ENCODE measurements at regions not wholly inside any gene's neighbourhood (a gene's known extent, or its start where the extent isn't known, plus 50 kb on each side); places are given as distances from the start of the nearest gene placed in this dataset.

- Histone ChIP-seq H3K27me3 (replicated peaks in 1 of 2; ENCODE audit: control insufficient read depth in 2 of 2, insufficient read depth in 2 of 2, low read length in 1 of 2) (no peaks in the 10 kb centered on the region), H3K36me3 (ENCODE audit: control insufficient read depth in 2 of 2, insufficient read depth in 2 of 2, low read length in 1 of 2) (no peaks in the 10 kb centered on the region), H3K4me1 (ENCODE audit: control insufficient read depth, insufficient read depth, low read length) (no peaks in the 10 kb centered on the region), H3K27ac (ENCODE audit: control insufficient read depth, insufficient read depth) (no peak overlapping the region), H2AFZ (ENCODE audit: control insufficient read depth, low read depth, low read length) (peak overlapping the region; percentile 55), H3K9ac (ENCODE audit: control insufficient read depth, insufficient read depth, low read length) (no peak overlapping the region), H3K4me2 (ENCODE audit: control insufficient read depth, insufficient read depth) (no peak overlapping the region), H3K79me2 (ENCODE audit: control insufficient read depth, insufficient read depth, low read length) (no peaks in the 10 kb centered on the region), H3K4me3 (no peak overlapping the region), H4K20me1 (ENCODE audit: control insufficient read depth, insufficient read depth) (no peaks in the 10 kb centered on the region), H3K9me3 (replicated peaks; ENCODE audit: control insufficient read depth, insufficient read depth, low read length) (no peaks in the 10 kb centered on the region)
- intact Hi-C loops (cut with micrococcal nuclease; ENCODE audit: unreplicated experiment), result no loop called here
- ChIA-PET POLR2A (no interaction called here), RAD21 (ENCODE audit: unreplicated experiment) (no interaction called here), CTCF (no interaction called here), SMC1A (ENCODE audit: uncharacterized antibody, unreplicated experiment) (interaction anchor here (0.8 kb wide), 1 partner anchor 43 kb away, joined by 3 read pairs; no protein-coding TSS in a partner anchor)
- in situ Hi-C loops (cut with MboI), result no loop called here
- no TSS peak for BruUV-seq (replicated peaks)
- TF ChIP-seq SP1 (IDR thresholded peaks at IDR 0.05; ENCODE audit: low read depth, low read length), result no peak
- no peak for TF ChIP-seq WRNIP1 (IDR thresholded peaks at IDR 0.05; ENCODE audit: borderline replicate concordance, low read depth, low read length)
- no peak for TF ChIP-seq NRF1 (conservative IDR thresholded peaks at IDR 0.05; ENCODE audit: low read depth, low read length)
- TF ChIP-seq IRF4 (IDR thresholded peaks at IDR 0.05; ENCODE audit: low read depth, low read length), result no peak
- TF ChIP-seq NFIC (IDR thresholded peaks at IDR 0.05; ENCODE audit: low read depth, low read length), result no peak
- TF ChIP-seq MYC (IDR thresholded peaks at IDR 0.05; ENCODE audit: insufficient read depth, insufficient read length, insufficient replicate concordance, low read length, severe bottlenecking), result no peak
- TF ChIP-seq SMARCA5 (IDR thresholded peaks at IDR 0.05), result no peak
- no peak for TF ChIP-seq NFYB (IDR thresholded peaks at IDR 0.05; ENCODE audit: insufficient read depth, low read depth, low read length)
- no peak for TF ChIP-seq CBX3 (IDR thresholded peaks at IDR 0.05; ENCODE audit: borderline replicate concordance, low read depth)
- TF ChIP-seq ESRRA (IDR thresholded peaks at IDR 0.05; ENCODE audit: low read length), result no peak
- no peak for TF ChIP-seq CTCF (IDR thresholded peaks at IDR 0.05 in 2 of 3, conservative IDR thresholded peaks at IDR 0.05 in 1 of 3; ENCODE audit: control insufficient read depth in 2 of 3, extremely low read depth in 1 of 3, insufficient read depth in 1 of 3, low read depth in 3 of 3, low read length in 3 of 3)
- TF ChIP-seq EGR1 (IDR thresholded peaks at IDR 0.05; ENCODE audit: borderline replicate concordance in 1 of 2, low read depth in 2 of 2, low read length in 2 of 2), result no peak
- TF ChIP-seq STAT3 (IDR thresholded peaks at IDR 0.05; ENCODE audit: low read depth, low read length), result no peak
- no peak for TF ChIP-seq PBX3 (IDR thresholded peaks at IDR 0.05; ENCODE audit: insufficient replicate concordance, low read depth, low read length)
- FAIRE-seq (no peak), ATAC-seq (no peak), DNase-seq (ENCODE audit: low read depth, low spot score) (no peak)
- WGBS (ENCODE audit: insufficient coverage, insufficient replicate concordance, low lambda C conversion rate, missing lambda C conversion rate), result 7% methylated on average over 1 of the region's 1 CpG
Measured at GRCh38 chr11:32280339-32280738, 155.0 kb downstream of the WT1 start.

Measured in GM12878 (cell line).